T47D (cell line): ENCODE measurements at regions not wholly inside any gene's neighbourhood (a gene's known extent, or its start where the extent isn't known, plus 50 kb on each side); places are given as distances from the start of the nearest gene placed in this dataset.
"Not testable (repeated sequence)": the region's sequence is repeated elsewhere in the genome, so short reads cannot be mapped to it uniquely, and the experiment has no call there.

ENCODE experiments used
- DNase-seq, 2 experiments: peaks; one replicate each; pipeline versions ENCODE4 v3.0.0 to v3.0.0-alpha.2; 2011 to 2012; ENCODE audit warnings: low read depth in 1 of 2, low spot score in 1 of 2
- JUND ChIP-seq: IDR thresholded peaks from 2 replicates; pipeline ENCODE4 v1.6.1; 2012; ENCODE audit warnings: low read depth
- in situ Hi-C: cut with HindIII; loops from 2 replicates; pipeline ENCODE4 v1.10.0; 2016; ENCODE audit warnings: low sequenced_read_pairs, low pct_unique_long_range_greater_than_20kb

GRCh38 chr17:34024386-34024785 lies 230.7 kb upstream of the CCL2 start:
- no peak for TF ChIP-seq JUND
- in situ Hi-C loops, result no loop called here
- no peak for DNase-seq

DNA sequence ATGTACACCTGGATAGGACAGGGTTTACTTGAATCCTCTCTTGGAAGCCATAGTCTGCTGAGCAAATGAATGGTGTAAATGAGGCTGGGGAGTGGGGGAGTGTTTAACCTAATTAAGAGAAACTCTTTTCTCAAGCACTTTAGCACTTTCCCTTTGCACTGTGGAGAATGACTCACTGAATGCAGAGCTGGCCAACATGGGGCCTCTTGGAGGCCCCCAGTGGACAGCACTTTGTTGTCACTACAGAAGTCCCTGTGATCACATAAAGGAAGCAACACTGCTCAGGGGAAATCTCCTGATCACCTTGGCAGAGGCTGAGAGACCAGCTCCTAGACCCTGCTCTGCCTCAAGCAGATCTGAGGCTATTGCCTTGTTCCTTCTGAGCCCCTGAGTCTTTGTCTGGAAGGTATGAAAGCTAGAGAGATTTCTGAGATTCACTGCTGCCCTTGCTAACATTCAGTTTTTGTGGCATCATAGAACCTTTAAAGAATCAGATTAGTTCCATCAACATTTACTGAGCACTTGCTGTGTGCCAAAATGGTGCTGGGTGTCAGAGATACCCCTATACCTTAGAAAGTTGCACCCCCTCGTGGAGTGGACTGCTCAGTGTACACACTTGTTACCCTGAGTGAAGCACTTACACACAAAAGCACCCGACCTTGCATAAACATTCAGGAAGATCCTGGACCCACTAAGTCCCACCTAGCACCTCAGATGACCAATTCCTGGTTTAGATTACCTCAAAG lies 230.1 kb upstream of the CCL2 start:
- no peak for TF ChIP-seq JUND
- in situ Hi-C loops, result no loop called here
- DNase-seq, result no peak

GRCh38 chr17:34030601-34031000 lies 224.5 kb upstream of the CCL2 start:
- DNase-seq, in situ Hi-C loops: not testable (repeated sequence)

- in situ Hi-C loops, DNase-seq: not testable (repeated sequence)
Measured at GRCh38 chr17:34032305-34032704, 222.8 kb upstream of the CCL2 start.

- DNase-seq, in situ Hi-C loops: not testable (repeated sequence)
Measured at GRCh38 chr17:34038786-34039185, 216.3 kb upstream of the CCL2 start.

GRCh38 chr17:34039213-34039612 lies 215.9 kb upstream of the CCL2 start:
- in situ Hi-C loops, DNase-seq: not testable (repeated sequence)

DNA sequence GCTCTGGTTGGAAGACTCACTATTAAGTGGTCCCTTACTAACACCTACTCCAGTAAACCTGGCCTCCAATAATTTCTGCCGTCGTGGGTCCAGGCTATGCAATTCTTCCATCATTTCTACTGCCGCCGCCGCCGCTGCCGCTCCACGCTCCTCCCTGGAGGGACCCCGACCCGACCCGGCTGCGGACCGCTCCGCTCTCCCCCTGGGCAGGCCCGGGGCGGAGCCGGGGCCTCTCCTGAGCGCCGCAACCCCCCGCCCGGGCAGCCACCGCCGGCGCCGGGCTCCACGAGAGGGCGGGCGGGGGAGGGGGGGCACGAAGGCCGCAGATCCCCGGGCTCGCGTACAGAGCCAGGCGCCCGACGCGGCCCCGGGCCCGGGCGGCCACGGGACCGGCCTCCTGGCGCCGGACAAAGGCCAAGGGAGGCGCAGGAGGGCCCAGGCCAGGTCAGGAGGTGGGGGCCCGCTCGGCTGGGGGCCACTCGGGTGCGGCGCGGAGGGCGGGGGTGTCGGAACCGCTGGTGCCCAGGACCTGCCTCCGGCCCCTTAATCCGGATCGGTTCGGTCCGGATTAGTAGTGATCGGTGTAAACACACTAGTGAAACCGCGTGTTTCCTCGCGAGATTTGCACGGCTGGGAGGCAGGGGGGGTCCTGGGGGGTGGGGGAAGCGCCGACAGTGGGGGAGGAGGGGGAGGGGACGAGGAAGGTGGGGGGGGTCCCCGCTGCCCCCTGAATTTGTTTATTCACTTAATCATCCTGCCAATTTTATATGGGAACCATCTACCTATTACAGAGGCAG lies 215.1 kb upstream of the CCL2 start:
- in situ Hi-C loops, result not testable (repeated sequence)
- DNase-seq, result peak in 1 of 2 experiments; percentile 18

GRCh38 chr17:34045990-34046389 lies 209.1 kb upstream of the CCL2 start:
- in situ Hi-C loops, result no loop called here
- TF ChIP-seq JUND, result no peak
- DNase-seq, result no peak

- TF ChIP-seq JUND, result no peak
- DNase-seq, result no peak
- in situ Hi-C loops, result no loop called here
Measured at GRCh38 chr17:34051046-34051445, 204.0 kb upstream of the CCL2 start.

DNA sequence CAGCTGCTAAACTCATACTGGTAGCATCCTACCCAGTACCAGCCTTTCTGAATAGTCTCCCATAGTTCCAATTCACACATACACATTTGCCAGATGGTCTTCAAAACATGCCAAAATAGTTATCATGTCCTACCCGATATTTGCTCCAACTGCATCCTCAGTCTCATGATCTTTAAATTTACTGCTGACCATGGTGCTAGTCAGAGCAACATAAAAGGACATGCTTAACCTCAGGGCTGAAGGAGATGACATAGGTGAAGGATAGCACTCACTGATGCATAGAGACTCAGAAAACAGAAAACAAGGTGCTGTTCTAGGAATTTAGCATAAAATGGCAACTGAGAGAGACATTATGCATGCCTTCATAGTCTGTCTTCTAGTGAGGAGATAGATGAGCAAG lies 200.6 kb upstream of the CCL2 start:
- no peak for TF ChIP-seq JUND
- no peak for DNase-seq
- in situ Hi-C loops, result no loop called here

DNA sequence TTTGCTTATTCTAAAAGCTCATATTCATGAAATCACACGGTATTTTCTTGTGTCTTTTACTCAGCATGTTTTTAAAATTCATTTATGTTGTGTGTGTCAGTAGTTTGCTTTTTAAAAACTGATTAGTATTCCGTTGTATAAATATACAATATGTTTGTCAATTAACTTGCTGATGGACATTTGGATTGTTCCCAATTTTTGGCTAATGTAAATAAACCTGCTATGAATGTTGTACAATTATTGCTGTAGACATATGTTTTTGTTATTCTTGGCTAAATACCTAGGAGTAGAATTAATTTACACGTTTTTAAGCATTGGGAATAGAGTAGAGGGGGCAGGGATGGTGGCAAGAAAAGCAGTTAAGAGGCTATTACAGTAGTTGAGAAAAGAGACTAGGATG lies 199.5 kb upstream of the CCL2 start:
- no peak for DNase-seq

DNA sequence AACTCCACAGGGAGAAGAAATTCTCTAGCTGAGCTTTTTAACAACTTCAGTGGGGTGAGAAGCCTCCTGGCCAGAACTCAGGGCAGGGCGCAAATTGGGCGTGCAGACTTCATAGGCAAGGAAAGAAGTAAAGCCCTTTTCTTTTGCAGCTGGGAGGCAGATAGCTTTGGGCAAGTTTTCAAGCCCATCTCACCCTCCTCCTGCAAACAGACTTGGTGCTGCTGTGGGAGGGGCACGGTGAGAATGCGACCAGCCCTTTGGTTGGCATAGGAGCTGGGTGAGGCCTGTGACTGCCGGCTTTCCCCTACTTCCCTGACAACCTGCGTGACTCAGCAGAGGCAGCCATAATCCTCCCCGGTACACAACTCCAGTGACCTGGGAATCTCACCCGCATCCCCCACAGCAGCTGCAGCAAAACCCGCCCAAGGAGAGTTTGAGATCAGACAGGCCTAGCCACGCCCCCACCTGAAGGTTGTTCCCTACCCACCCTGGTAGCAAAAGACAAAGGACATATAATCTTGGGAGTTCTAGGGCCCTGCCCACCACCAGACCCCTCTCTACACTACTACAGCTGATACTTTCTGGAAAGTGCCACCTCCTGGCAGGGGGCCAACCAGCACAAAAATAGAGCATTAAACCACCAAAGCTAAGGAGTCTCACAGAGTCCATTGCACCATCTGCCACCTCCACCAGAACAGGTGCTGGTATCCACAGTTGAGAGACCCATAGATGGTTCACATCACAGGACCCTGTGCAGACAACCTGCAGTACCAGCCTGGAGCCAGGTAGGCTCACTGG lies 195.5 kb upstream of the CCL2 start:
- TF ChIP-seq JUND, result no peak
- in situ Hi-C loops, result no loop called here
- no peak for DNase-seq

More for the DNA sequence above, 199.5 kb upstream of the CCL2 start:
- in situ Hi-C loops, result no loop called here
- no peak for TF ChIP-seq JUND

GRCh38 chr17:34066528-34066927 lies 188.6 kb upstream of the CCL2 start:
- in situ Hi-C loops, result no loop called here
- DNase-seq, result no peak
- no peak for TF ChIP-seq JUND
